ENCODE measurements at regions not wholly inside any gene's neighbourhood (a gene's known extent, or its start where the extent isn't known, plus 50 kb on each side); places are given as distances from the start of the nearest gene placed in this dataset.

- no peak overlapping the region for H3K4me3 ChIP-seq
- no peaks in the 10 kb centered on the region for H3K4me1 ChIP-seq
- H3K27me3 ChIP-seq = peaks cover 0 to 27% (median 3%) of the 10 kb centered on the region in 4 donors
- no peak for DNase-seq (ENCODE audit: extremely low spot score)
- no peak overlapping the region for H3K27ac ChIP-seq (replicated peaks in 1 of 4)
- H3K36me3 ChIP-seq = no peaks in the 10 kb centered on the region
- H3K9me3 ChIP-seq = no peaks in the 10 kb centered on the region
- TF ChIP-seq POLR2A (IDR thresholded peaks at IDR 0.05; ENCODE audit: low read depth) (no peak), POLR2AphosphoS5 (IDR thresholded peaks at IDR 0.05) (no peak), EP300 (IDR thresholded peaks at IDR 0.05) (no peak), CTCF (IDR thresholded peaks at IDR 0.05) (no peak)
- intact Hi-C loops (cut with DNase I) = no loop called here
- 66% methylated on average over 4 of the region's 4 CpGs for WGBS
Observed at GRCh38 chr2:45138904-45139303, 129.7 kb upstream of the SIX2 start.

GRCh38 chr2:45137966-45138695 is 128.9 kb upstream of the SIX2 start:
- no peaks in the 10 kb centered on the region for H3K36me3 ChIP-seq
- 91% methylated on average over 8 of the region's 8 CpGs for WGBS
- H3K27ac ChIP-seq (replicated peaks in 1 of 4) = no peak overlapping the region
- intact Hi-C loops (cut with DNase I) = no loop called here
- H3K27me3 ChIP-seq = peaks cover 0 to 19% (median 0%) of the 10 kb centered on the region in 4 donors
- DNase-seq (ENCODE audit: extremely low spot score) = no peak
- no peaks in the 10 kb centered on the region for H3K4me1 ChIP-seq
- no peak overlapping the region for H3K4me3 ChIP-seq
- no peak for TF ChIP-seq EP300 (IDR thresholded peaks at IDR 0.05)
- TF ChIP-seq POLR2AphosphoS5 (IDR thresholded peaks at IDR 0.05) = no peak
- TF ChIP-seq CTCF (IDR thresholded peaks at IDR 0.05) = no peak
- no peak for TF ChIP-seq POLR2A (IDR thresholded peaks at IDR 0.05; ENCODE audit: low read depth)
- H3K9me3 ChIP-seq = no peaks in the 10 kb centered on the region

GRCh38 chr2:45134726-45135125 is 125.5 kb upstream of the SIX2 start:
- no peak overlapping the region for H3K27ac ChIP-seq (replicated peaks in 1 of 4)
- DNase-seq (ENCODE audit: extremely low spot score) = no peak
- no peak overlapping the region for H3K4me3 ChIP-seq
- H3K36me3 ChIP-seq = no peaks in the 10 kb centered on the region
- H3K9me3 ChIP-seq = no peaks in the 10 kb centered on the region
- H3K4me1 ChIP-seq = no peaks in the 10 kb centered on the region
- 34% methylated on average over 3 of the region's 3 CpGs for WGBS
- TF ChIP-seq CTCF (IDR thresholded peaks at IDR 0.05) = no peak
- no peak for TF ChIP-seq POLR2AphosphoS5 (IDR thresholded peaks at IDR 0.05)
- no peak for TF ChIP-seq POLR2A (IDR thresholded peaks at IDR 0.05; ENCODE audit: low read depth)
- no peak for TF ChIP-seq EP300 (IDR thresholded peaks at IDR 0.05)
- no peaks in the 10 kb centered on the region for H3K27me3 ChIP-seq
- intact Hi-C loops (cut with DNase I) = no loop called here

DNA sequence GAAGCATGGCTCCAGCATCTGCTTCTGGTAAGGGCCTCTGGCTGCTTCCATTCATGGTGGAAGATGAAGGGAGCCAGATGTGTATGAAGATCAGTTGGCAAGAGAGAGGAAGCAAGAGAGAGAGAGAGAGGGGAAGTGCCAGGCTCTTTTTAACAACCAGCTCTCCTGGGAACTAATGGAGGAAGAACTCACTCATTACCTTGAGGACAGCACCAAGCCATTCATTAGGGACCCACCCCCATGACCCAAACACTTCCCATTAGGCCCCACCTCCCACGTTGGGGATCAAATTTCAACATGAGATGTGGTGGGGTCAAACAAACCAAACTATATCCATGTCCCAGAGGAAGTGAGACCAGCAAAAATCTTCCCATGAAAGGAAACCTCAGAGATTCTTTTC is 124.8 kb upstream of the SIX2 start:
- no peak overlapping the region for H3K27ac ChIP-seq (replicated peaks in 1 of 4)
- intact Hi-C loops (cut with DNase I) = no loop called here
- DNase-seq (ENCODE audit: extremely low spot score) = no peak

More for the DNA sequence above, 124.8 kb upstream of the SIX2 start:
- WGBS = 0% methylated on average over 1 of the region's 1 CpG
- H3K36me3 ChIP-seq = no peaks in the 10 kb centered on the region
- no peaks in the 10 kb centered on the region for H3K27me3 ChIP-seq
- H3K9me3 ChIP-seq = no peaks in the 10 kb centered on the region
- H3K4me1 ChIP-seq = peaks cover 0 to 2% (median 0%) of the 10 kb centered on the region in 4 donors
- H3K4me3 ChIP-seq = no peak overlapping the region
- TF ChIP-seq EP300 (IDR thresholded peaks at IDR 0.05) (no peak), POLR2AphosphoS5 (IDR thresholded peaks at IDR 0.05) (no peak), CTCF (IDR thresholded peaks at IDR 0.05) (no peak), POLR2A (IDR thresholded peaks at IDR 0.05; ENCODE audit: low read depth) (no peak)

Data from esophagus muscularis mucosa (tissue), 4 donors.